Stimulated activated CD4-positive, alpha-beta T cell treated with anti-CD3 and anti-CD28 coated beads, Interleukin-4, amount 100 ng/mL, for 4 hours (primary cell): ENCODE measurements at regions not wholly inside any gene's neighbourhood (a gene's known extent, or its start where the extent isn't known, plus 50 kb on each side); places are given as distances from the start of the nearest gene placed in this dataset.
"Not testable (repeated sequence)": the region's sequence is repeated elsewhere in the genome, so short reads cannot be mapped to it uniquely, and the experiment has no call there.

Experiments used
- DNase-seq, 2 experiments: peaks; one replicate each; pipeline ENCODE4 v3.0.0-alpha.2; 2020

GRCh38 chr14:105713836-105714235, 187.5 kb downstream of the TMEM121 start:
- not testable (repeated sequence) for DNase-seq

GRCh38 chr14:105718787-105719186, 192.4 kb downstream of the TMEM121 start:
- not testable (repeated sequence) for DNase-seq

- DNase-seq, result not testable (repeated sequence)
Observed at GRCh38 chr14:105720106-105720505, 193.7 kb downstream of the TMEM121 start.

DNA sequence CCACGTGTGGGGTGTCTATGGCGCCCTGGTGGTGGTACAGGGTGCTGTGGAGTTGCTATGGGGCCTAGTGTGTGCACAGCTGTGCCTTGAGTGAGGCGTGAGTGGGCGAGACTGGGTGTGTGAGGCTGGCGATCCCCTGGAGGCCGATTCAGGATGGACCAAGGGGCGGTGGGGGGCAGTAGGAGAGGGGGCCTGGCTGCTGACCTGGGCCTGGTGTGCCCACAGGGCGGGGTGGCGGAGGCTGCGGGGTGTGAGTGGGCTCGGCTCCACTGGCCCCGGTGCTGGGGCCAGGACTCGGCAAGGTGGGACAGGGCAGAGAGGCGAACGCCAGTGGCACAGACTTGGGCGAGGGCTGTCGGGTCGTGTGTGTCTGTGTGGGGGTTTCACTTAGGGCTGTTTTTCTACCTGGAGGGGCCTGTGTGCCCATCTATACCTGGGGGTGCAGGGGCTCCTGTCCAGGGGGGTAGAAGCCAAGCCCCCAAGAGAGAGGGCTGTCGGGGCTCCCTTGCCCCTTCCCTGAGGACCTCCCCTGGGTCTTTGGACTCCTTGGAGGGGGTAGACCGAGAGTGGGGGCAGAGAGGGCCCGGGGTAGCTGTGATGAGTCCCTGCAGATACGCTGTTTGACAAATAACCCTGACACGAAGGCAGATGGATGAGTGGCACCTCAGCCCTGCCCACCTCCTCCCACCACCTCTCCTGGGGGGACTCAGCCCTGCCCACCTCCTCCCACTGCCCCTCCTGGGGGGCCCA, 194.6 kb downstream of the TMEM121 start:
- not testable (repeated sequence) for DNase-seq

DNA sequence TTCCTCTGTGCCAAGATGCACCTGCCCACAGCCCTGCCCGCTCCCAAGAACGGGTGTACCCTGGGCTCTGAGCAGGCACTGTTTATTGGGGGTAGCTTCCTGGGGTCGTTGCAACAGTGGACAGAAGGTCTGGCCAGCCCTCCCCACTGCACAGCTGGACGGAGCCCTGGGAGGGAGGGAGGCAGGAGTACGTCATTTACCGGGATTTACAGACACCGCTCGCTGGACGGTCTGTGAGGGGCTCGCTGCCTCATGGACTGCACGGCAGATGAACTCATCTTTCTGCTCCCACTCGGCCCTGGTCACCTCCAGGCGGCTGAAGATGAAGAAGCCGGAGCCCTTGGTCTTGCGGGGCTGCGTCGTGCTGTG, 195.2 kb downstream of the TMEM121 start:
- DNase-seq, result not testable (repeated sequence)

- DNase-seq, result not testable (repeated sequence)
Observed at GRCh38 chr14:105721996-105722709, 195.8 kb downstream of the TMEM121 start.

DNA sequence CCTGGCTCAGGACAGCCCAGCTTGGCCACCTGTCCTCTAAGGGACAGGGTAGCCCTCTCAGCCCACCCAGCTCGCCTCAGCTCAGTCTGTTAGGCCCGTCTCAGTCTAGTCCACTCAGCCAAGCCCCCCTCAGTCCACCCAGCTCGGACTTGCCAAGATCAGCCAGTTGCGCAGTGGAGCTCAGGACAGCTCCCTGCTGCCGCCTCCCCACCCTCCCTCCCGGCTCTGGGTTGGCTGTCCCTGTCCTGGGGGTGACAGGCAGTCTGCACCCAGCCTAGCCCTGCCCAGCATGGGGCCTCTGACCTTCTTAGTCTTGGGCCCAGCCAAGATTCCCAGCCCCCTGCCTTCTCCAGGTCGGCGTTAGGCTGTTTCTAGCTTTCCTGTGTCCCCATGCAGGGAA, 196.9 kb downstream of the TMEM121 start:
- not testable (repeated sequence) for DNase-seq

GRCh38 chr14:105723776-105724175, 197.4 kb downstream of the TMEM121 start:
- DNase-seq, result not testable (repeated sequence)

DNA sequence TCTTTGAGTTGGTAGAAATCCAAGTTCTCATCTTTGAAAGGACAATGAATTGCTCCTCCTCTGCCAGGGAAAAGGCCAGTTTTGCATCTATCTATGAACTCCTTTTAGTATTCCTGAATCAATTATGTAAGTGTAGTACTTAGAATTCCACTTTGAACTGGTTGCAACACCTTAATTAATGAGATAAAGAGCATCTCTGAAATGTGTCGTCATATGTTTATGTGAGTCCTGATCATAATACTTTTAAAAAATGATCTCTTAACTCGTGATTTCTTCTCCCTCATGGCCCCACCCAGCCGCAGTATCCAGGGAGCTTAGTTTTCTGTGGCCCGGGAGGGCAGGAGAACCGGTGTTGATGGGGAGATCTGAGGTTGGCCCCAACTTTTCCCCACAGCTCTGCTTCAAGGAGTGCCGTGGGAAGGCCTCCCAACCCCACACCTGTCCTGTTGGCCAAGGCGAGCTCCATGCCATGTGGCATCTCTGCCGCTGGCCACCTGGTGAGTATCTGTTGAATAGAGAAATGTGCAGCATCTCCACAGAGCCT, 203.5 kb downstream of the TMEM121 start:
- not testable (repeated sequence) for DNase-seq

- not testable (repeated sequence) for DNase-seq
Observed at GRCh38 chr14:105730731-105731130, 204.3 kb downstream of the TMEM121 start.

DNA sequence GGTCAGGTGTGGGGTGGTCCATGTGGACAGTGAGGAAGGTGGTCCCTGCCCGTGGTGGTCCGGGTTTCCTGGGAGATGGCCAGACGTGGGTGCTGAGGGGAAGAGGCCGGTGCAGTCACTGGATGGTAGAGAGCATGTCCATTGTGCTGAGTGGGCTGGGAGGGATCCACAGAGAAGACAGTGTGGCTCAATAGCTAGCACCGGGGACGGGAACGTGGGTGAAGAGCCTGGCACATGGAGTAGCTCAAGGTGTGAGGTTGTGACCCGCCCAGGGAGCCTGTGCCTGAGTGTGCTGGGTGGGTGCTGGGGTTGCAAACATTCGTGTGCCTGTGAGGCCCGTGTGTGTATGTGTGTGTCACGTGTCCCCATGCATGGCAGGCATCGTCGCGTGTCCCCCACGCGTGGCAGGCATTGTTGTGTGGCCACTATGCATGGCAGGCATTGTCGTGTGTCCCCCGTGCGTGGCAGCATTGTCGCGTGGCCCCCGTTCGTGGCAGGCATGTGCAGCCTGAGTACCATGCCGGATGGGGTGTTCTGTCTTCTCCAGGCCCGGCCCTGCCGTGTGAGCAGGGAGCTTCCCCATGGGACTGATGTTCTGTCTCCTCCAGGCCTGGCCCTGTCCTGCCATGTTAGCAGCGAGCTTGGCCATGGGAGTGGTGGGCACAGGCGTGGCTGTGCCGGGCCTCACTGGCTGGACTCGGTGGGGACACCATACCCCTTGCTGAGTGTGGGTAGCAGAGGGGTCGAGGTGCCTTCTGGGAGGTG, 205.0 kb downstream of the TMEM121 start:
- not testable (repeated sequence) for DNase-seq

DNA sequence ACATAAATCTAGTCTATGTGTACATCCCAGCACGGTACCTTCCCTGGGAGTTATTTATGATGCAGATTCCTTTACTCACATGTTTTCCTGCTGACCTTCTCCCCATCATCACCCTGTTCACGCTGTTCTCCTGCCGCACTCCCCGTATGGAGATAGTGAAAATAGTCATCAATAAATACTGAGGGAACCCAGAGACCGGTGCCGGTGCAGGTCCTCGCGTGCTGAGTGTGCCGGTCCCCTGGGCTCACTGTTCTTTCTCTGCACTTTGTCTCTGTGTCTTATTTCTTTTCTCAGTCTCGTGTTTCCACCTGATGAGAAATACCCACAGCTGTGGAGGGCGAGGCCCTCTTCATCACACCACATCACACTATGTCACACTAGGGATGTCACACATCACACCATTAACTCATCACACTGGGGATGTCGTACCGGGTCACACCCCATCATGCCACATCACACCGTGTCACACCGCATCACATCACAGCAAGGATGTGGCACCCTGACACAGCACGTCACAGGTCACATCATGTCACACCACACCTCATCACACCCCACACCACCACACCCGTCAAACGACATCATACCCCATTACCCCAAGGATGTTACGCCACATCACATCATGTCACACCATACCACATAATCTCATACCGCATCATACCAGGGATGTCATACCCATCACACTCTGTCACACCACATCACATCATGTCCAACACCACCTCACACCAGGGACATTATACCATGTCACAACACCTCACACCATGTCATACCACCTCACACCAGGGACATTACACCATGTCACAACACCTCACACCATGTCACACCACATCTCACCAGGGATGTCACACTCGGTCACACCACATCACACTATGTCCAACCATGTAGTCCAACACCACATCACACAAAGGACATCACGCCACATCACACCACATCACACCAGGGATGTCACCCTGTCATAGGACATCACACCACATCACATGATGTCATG, 207.0 kb downstream of the TMEM121 start:
- DNase-seq, result no peak

- not testable (repeated sequence) for DNase-seq
Observed at GRCh38 chr14:105734241-105734640, 207.9 kb downstream of the TMEM121 start.

DNA sequence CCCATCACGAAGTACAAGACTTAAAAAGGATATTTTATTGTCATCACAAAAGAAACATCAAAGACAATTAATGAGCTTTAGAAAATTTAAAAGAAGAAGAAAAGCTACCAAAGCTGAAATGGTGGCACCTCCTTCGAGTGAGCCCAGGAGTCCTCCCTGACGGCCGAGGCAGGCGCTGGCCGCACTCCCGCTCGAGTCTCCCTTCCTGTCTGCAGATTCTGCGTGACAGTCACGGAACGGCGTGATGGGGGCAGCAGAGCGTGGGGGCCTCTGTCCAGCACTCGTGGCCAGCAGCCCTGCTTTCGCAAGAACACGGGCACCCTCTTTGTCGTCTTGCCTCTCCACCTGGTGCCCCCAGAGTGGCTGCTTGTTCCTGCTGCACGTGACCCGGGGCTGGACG, 209.9 kb downstream of the TMEM121 start:
- not testable (repeated sequence) for DNase-seq

GRCh38 chr14:105737504-105738246, 211.3 kb downstream of the TMEM121 start:
- DNase-seq, result no peak

- DNase-seq, result no peak
Observed at GRCh38 chr14:105738638-105739037, 212.3 kb downstream of the TMEM121 start.

DNA sequence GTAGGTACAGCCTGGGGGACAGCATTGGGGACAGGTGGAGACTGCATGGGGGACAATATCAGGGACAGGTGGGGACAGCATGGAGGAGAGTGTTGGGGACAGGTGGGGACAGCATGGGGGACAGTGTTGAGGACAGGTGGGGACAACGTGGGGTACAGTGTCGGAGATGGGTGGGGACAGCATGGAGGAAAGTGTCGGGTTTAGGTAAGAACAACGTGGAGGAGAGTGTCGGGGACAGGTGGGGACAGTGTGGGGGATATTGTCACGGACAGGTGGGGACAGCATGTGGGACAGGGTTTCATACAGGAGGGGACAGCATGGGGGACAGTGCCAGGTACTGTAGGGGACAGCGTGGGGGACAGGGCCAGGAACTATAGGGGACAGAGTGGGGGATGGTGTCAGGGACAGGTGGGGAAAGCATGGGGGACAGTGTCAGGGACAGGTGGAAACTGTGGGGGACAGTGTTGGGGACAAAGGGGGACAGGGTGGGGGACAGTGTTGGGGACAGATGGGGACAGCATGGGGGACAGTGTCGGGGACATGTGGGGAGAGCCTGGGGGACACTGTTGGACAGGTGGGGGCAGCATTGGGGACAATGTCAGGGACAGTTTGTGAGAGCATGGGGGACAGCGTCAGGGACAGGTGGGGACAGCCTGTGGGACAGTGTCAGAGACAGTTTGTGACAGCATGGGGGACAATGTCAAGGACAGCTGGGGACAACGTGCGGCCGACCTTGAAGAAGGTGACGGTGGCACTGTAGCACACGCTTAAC, 213.1 kb downstream of the TMEM121 start:
- no peak for DNase-seq

GRCh38 chr14:105740272-105740671, 213.9 kb downstream of the TMEM121 start:
- DNase-seq, result not testable (repeated sequence)

GRCh38 chr14:105740961-105741360, 214.6 kb downstream of the TMEM121 start:
- not testable (repeated sequence) for DNase-seq
